Suprapubic skin (tissue), 4 donors: ENCODE measurements at regions not wholly inside any gene's neighbourhood (a gene's known extent, or its start where the extent isn't known, plus 50 kb on each side); places are given as distances from the start of the nearest gene placed in this dataset.

Experiments used
- DNase-seq, 2 donors: peaks; one replicate each; pipeline ENCODE4 v3.0.0-alpha.2; 2019; ENCODE audit warnings: low spot score in 2 of 2
- H3K27ac ChIP-seq: fragments of 200-600 bp; sonication (generic); one replicate; pipeline ENCODE4 v1.5.1; 2019
- H3K27me3 ChIP-seq: fragments of 200-600 bp; sonication (generic); one replicate; pipeline ENCODE4 v1.5.1; 2019
- H3K36me3 ChIP-seq: fragments of 200-600 bp; sonication (generic); one replicate; pipeline ENCODE4 v1.5.1; 2019
- H3K4me1 ChIP-seq: fragments of 200-600 bp; sonication (generic); one replicate; pipeline ENCODE4 v1.5.1; 2019
- H3K4me3 ChIP-seq: fragments of 200-600 bp; sonication (generic); one replicate; pipeline ENCODE4 v1.5.1; 2019; ENCODE audit warnings: mild to moderate bottlenecking
- H3K9me3 ChIP-seq: fragments of 200-600 bp; sonication (generic); one replicate; pipeline ENCODE4 v1.5.1; 2019
- CTCF ChIP-seq, 2 donors: fragments of 200-600 bp in 1 of 2; fragments of 450-650 bp in 1 of 2; sonication (generic) in 1 of 2; IDR thresholded peaks; one replicate each; pipeline ENCODE4 v1.5.1; 2016 to 2019; ENCODE audit warnings: antibody characterized with exemption in 2 of 2, mild to moderate bottlenecking in 1 of 2, moderate library complexity in 1 of 2
- EP300 ChIP-seq: sonication (generic); formaldehyde crosslinking; IDR thresholded peaks from one replicate; pipeline ENCODE4 v1.6.1; 2017; ENCODE audit warnings: antibody characterized with exemption
- POLR2A ChIP-seq, 2 donors: fragments of 450-650 bp; IDR thresholded peaks; one replicate each; pipeline ENCODE4 v1.6.1; 2017; ENCODE audit warnings: antibody characterized with exemption in 2 of 2, mild to moderate bottlenecking in 2 of 2, moderate library complexity in 2 of 2
- POLR2AphosphoS5 ChIP-seq, 3 donors: sonication (generic); formaldehyde crosslinking; IDR thresholded peaks; one replicate each; pipeline ENCODE4 v1.6.1; 2017; ENCODE audit warnings: antibody characterized with exemption in 3 of 3
- WGBS: methylation state at CpG from one replicate; pipeline ENCODE4 v1.1.5; 2018; 5-methylcytosine and 5-hydroxymethylcytosine counted together

GRCh38 chr22:45082795-45083194 is 73.0 kb upstream of the PHF21B start:
- Histone ChIP-seq H3K9me3 (no peaks in the 10 kb centered on the region), H3K36me3 (no peaks in the 10 kb centered on the region), H3K27me3 (peaks cover 40% of the 10 kb centered on the region), H3K4me3 (no peak overlapping the region), H3K27ac (no peak overlapping the region), H3K4me1 (no peaks in the 10 kb centered on the region)
- 40% methylated on average over 9 of the region's 9 CpGs for WGBS
- no peak for DNase-seq
- TF ChIP-seq POLR2A (IDR thresholded peaks at IDR 0.05): no peak
- TF ChIP-seq EP300: no peak
- no peak for TF ChIP-seq CTCF (IDR thresholded peaks at IDR 0.05)
- TF ChIP-seq POLR2AphosphoS5 (IDR thresholded peaks at IDR 0.05): no peak

GRCh38 chr22:45083659-45084305 is 74.0 kb upstream of the PHF21B start:
- TF ChIP-seq CTCF (IDR thresholded peaks at IDR 0.05) (no peak), EP300 (no peak), POLR2AphosphoS5 (IDR thresholded peaks at IDR 0.05) (no peak), POLR2A (IDR thresholded peaks at IDR 0.05) (no peak)
- Histone ChIP-seq H3K4me1 (no peaks in the 10 kb centered on the region), H3K27ac (no peak overlapping the region), H3K27me3 (peaks cover 31% of the 10 kb centered on the region), H3K4me3 (no peak overlapping the region), H3K36me3 (no peaks in the 10 kb centered on the region), H3K9me3 (no peaks in the 10 kb centered on the region)
- DNase-seq: no peak
- WGBS: 68% methylated on average over 6 of the region's 6 CpGs

GRCh38 chr22:45084400-45084920 is 74.7 kb upstream of the PHF21B start:
- no peaks in the 10 kb centered on the region for H3K4me1 ChIP-seq
- H3K36me3 ChIP-seq: no peaks in the 10 kb centered on the region
- DNase-seq: no peak
- no peak for TF ChIP-seq POLR2AphosphoS5 (IDR thresholded peaks at IDR 0.05)
- no peak for TF ChIP-seq EP300
- no peak for TF ChIP-seq CTCF (IDR thresholded peaks at IDR 0.05)
- no peak for TF ChIP-seq POLR2A (IDR thresholded peaks at IDR 0.05)
- H3K9me3 ChIP-seq: no peaks in the 10 kb centered on the region
- 98% methylated on average over 5 of the region's 5 CpGs for WGBS
- peaks cover 27% of the 10 kb centered on the region for H3K27me3 ChIP-seq
- no peak overlapping the region for H3K4me3 ChIP-seq
- H3K27ac ChIP-seq: no peak overlapping the region

- WGBS: 85% methylated on average over 5 of the region's 5 CpGs
- H3K27me3 ChIP-seq: peaks cover 27% of the 10 kb centered on the region
These were observed 75.9 kb upstream of the NUP50 start for GRCh38 chr22:45087802-45088201.

More at GRCh38 chr22:45087802-45088201, 75.9 kb upstream of the NUP50 start:
- H3K4me1 ChIP-seq: no peaks in the 10 kb centered on the region
- H3K27ac ChIP-seq: no peak overlapping the region
- no peak for DNase-seq
- no peaks in the 10 kb centered on the region for H3K36me3 ChIP-seq
- H3K9me3 ChIP-seq: peaks cover 5% of the 10 kb centered on the region
- H3K4me3 ChIP-seq: no peak overlapping the region
- TF ChIP-seq POLR2A (IDR thresholded peaks at IDR 0.05): no peak
- TF ChIP-seq EP300: no peak
- TF ChIP-seq CTCF (IDR thresholded peaks at IDR 0.05): no peak
- TF ChIP-seq POLR2AphosphoS5 (IDR thresholded peaks at IDR 0.05): no peak
